Lung microvascular endothelial cell (primary cell): ENCODE measurements at regions not wholly inside any gene's neighbourhood (a gene's known extent, or its start where the extent isn't known, plus 50 kb on each side); places are given as distances from the start of the nearest gene placed in this dataset.

Experiments
- DNase-seq, 2 donors: peaks; one replicate each; pipeline versions ENCODE4 v3.0.0 to v3.0.0-alpha.2; 2010; ENCODE audit warnings: low read depth in 2 of 2

GRCh38 chr2:7997279-7997678 is 684.6 kb upstream of the ID2 start:
- no peak for DNase-seq

- no peak for DNase-seq
These were observed 682.0 kb upstream of the ID2 start for GRCh38 chr2:7999683-8000476.

GRCh38 chr2:8000870-8001269 is 681.0 kb upstream of the ID2 start:
- DNase-seq = no peak

GRCh38 chr2:8002765-8003393 is 679.0 kb upstream of the ID2 start:
- DNase-seq = no peak

GRCh38 chr2:8003462-8004075 is 678.3 kb upstream of the ID2 start:
- no peak for DNase-seq

- no peak for DNase-seq
These were observed 677.6 kb upstream of the ID2 start for GRCh38 chr2:8004250-8004681.

- DNase-seq = no peak
These were observed 675.7 kb upstream of the ID2 start for GRCh38 chr2:8006181-8006580.

GRCh38 chr2:8006626-8007025 is 675.2 kb upstream of the ID2 start:
- DNase-seq = no peak

- DNase-seq = no peak
These were observed 672.8 kb upstream of the ID2 start for GRCh38 chr2:8009010-8009597.

GRCh38 chr2:8015848-8016600 is 665.8 kb upstream of the ID2 start:
- DNase-seq = no peak

- no peak for DNase-seq
These were observed 665.2 kb upstream of the ID2 start for GRCh38 chr2:8016688-8017087.

GRCh38 chr2:8018956-8019355 is 662.9 kb upstream of the ID2 start:
- DNase-seq = no peak

GRCh38 chr2:8019934-8020333 is 661.9 kb upstream of the ID2 start:
- DNase-seq = no peak

- DNase-seq = no peak
These were observed 659.9 kb upstream of the ID2 start for GRCh38 chr2:8021921-8022320.

GRCh38 chr2:8022908-8023640 is 658.8 kb upstream of the ID2 start:
- DNase-seq = no peak

- no peak for DNase-seq
These were observed 657.4 kb upstream of the ID2 start for GRCh38 chr2:8024506-8024905.

GRCh38 chr2:8026381-8026780 is 655.5 kb upstream of the ID2 start:
- no peak for DNase-seq

- no peak for DNase-seq
These were observed 654.5 kb upstream of the ID2 start for GRCh38 chr2:8027387-8027786.

- DNase-seq = no peak
These were observed 653.8 kb upstream of the ID2 start for GRCh38 chr2:8028036-8028435.

- DNase-seq = no peak
These were observed 653.4 kb upstream of the ID2 start for GRCh38 chr2:8028436-8028835.

GRCh38 chr2:8028981-8029380 is 652.9 kb upstream of the ID2 start:
- no peak for DNase-seq
